BJ (cell line): ENCODE measurements at regions not wholly inside any gene's neighbourhood (a gene's known extent, or its start where the extent isn't known, plus 50 kb on each side); places are given as distances from the start of the nearest gene placed in this dataset.

Source experiments
- CTCF ChIA-PET: fragments of 350-600 bp; formaldehyde crosslinking; extraction: SDS; loops from one replicate; lab custom pipeline; 2021; ENCODE audit warnings: antibody characterized with exemption, inconsistent platforms; lab: Yijun Ruan, JAX
- POLR2A ChIA-PET: fragments of 300-600 bp; sonication (Branson Sonifier 250); formaldehyde crosslinking; extraction: SDS; loops from one replicate; lab custom pipeline; 2021; ENCODE audit warnings: antibody characterized with exemption; lab: Charles Lee
- DNase-seq: peaks from one replicate; pipeline ENCODE4 v3.0.0-alpha.2; 2011; ENCODE audit warnings: low read depth
- H3K27me3 ChIP-seq: 2 replicates; pipeline ENCODE4 v1.6.0; 2011; ENCODE audit warnings: low read length; ENCODE audit not compliant: control insufficient read depth, insufficient read depth
- H3K36me3 ChIP-seq: 2 replicates; pipeline ENCODE4 v1.5.1; 2011; ENCODE audit warnings: low read length; ENCODE audit not compliant: control insufficient read depth, insufficient read depth
- H3K4me3 ChIP-seq: 2 replicates; pipeline ENCODE4 v1.5.1; 2011; ENCODE audit warnings: low read depth, mild to moderate bottlenecking, control low read depth, low read length
- CTCF ChIP-seq: IDR thresholded peaks from 2 replicates; pipeline ENCODE4 v1.5.1; 2011; ENCODE audit warnings: low read depth, mild to moderate bottlenecking, control low read depth, inconsistent platforms, low read length, moderate library complexity; ENCODE audit not compliant: insufficient read depth

GRCh38 chr21:28496517-28496916 is 496.2 kb downstream of the LTN1 start:
- H3K4me3 ChIP-seq = no peak overlapping the region
- H3K27me3 ChIP-seq = no peaks in the 10 kb centered on the region
- CTCF ChIA-PET = interaction anchor here (1.0 kb wide), 1 partner anchor 12 kb away, joined by 4 read pairs; no protein-coding TSS in a partner anchor
- H3K36me3 ChIP-seq = no peaks in the 10 kb centered on the region
- TF ChIP-seq CTCF = no peak
- POLR2A ChIA-PET = no interaction called here
- DNase-seq = no peak

GRCh38 chr21:28492127-28492526 is 500.6 kb downstream of the LTN1 start:
- no peaks in the 10 kb centered on the region for H3K36me3 ChIP-seq

GRCh38 chr21:28489821-28490350 is 502.8 kb downstream of the LTN1 start:
- no peak for TF ChIP-seq CTCF
- no peak for DNase-seq
- H3K36me3 ChIP-seq = no peaks in the 10 kb centered on the region
- ChIA-PET POLR2A (no interaction called here), CTCF (interaction anchor here (1.3 kb wide), 1 partner anchor 11 kb away, joined by 4 read pairs; no protein-coding TSS in a partner anchor)
- no peak overlapping the region for H3K4me3 ChIP-seq
- H3K27me3 ChIP-seq = no peaks in the 10 kb centered on the region

More at GRCh38 chr21:28492127-28492526, 500.6 kb downstream of the LTN1 start:
- DNase-seq = no peak
- H3K27me3 ChIP-seq = no peaks in the 10 kb centered on the region
- ChIA-PET POLR2A (interaction anchor here (0.6 kb wide), 1 partner anchor 120 kb away, joined by 5 read pairs; no protein-coding TSS in a partner anchor), CTCF (interaction anchor here (2.4 kb wide), 1 partner anchor 10 kb away, joined by 5 read pairs; no protein-coding TSS in a partner anchor)
- no peak for TF ChIP-seq CTCF
- no peak overlapping the region for H3K4me3 ChIP-seq

GRCh38 chr21:28489162-28489561 is 503.5 kb downstream of the LTN1 start:
- Histone ChIP-seq H3K27me3 (no peaks in the 10 kb centered on the region), H3K36me3 (no peaks in the 10 kb centered on the region), H3K4me3 (no peak overlapping the region)
- no peak for TF ChIP-seq CTCF
- POLR2A ChIA-PET = no interaction called here
- DNase-seq = no peak
- CTCF ChIA-PET = interaction anchor here (1.0 to 1.2 kb wide), 2 partner anchors 12 to 20 kb away, joined by 3 read pairs; no protein-coding TSS in a partner anchor

- TF ChIP-seq CTCF = no peak
- Histone ChIP-seq H3K4me3 (no peak overlapping the region), H3K36me3 (no peaks in the 10 kb centered on the region), H3K27me3 (no peaks in the 10 kb centered on the region)
- DNase-seq = no peak
- ChIA-PET CTCF (interaction anchor here (0.7 to 2.4 kb wide), 2 partner anchors 15 to 224 kb away, joined by 3 to 8 read pairs; no protein-coding TSS in a partner anchor), POLR2A (no interaction called here)
Measured at GRCh38 chr21:28487455-28488070, 505.1 kb downstream of the LTN1 start.
